HepG2 (cell line): ENCODE measurements at regions not wholly inside any gene's neighbourhood (a gene's known extent, or its start where the extent isn't known, plus 50 kb on each side); places are given as distances from the start of the nearest gene placed in this dataset.

Source experiments
- ATAC-seq: fragments of 200-7000 bp; cut with Tn5 transposase; 3 replicates; pipeline ENCODE4 v1.9.1; 2020; ENCODE audit warnings: mild to moderate bottlenecking, moderate library complexity
- BruUV-seq: library from RNA; stranded (reverse); fragments of 400-500 nt; replicated peaks from 2 replicates; lab custom pipeline; 2021; lab: Mats Ljungman, UMichigan
- CTCF ChIA-PET: fragments of 300-600 bp; formaldehyde crosslinking; extraction: SDS; loops from one replicate; lab custom pipeline; 2021; ENCODE audit warnings: low total read pairs, inconsistent platforms, low intra/inter-chr PET ratio; lab: Yijun Ruan, JAX
- POLR2A ChIA-PET: fragments of 350-600 bp; sonication (Branson Sonifier 250); formaldehyde crosslinking; loops from one replicate; lab custom pipeline; 2020; ENCODE audit warnings: antibody characterized with exemption, inconsistent platforms; lab: Yijun Ruan, JAX
- DNase-seq: peaks from one replicate; pipeline ENCODE4 v3.0.0-alpha.2; 2015; ENCODE audit warnings: low spot score
- FAIRE-seq: peaks from 3 replicates; lab custom pipeline; 2011; peaks lifted over from hg19 to GRCh38; lab: Jason Lieb, UNC
- H2AFZ ChIP-seq: one replicate; pipeline ENCODE4 v1.6.1; 2011; ENCODE audit warnings: low read length, inconsistent platforms
- H3K27ac ChIP-seq: fragments of 300-600 bp; 3 replicates; pipeline ENCODE4 v1.8.0; 2011; ENCODE audit warnings: mixed run types, mild to moderate bottlenecking, mixed read lengths, low read length, inconsistent platforms; ENCODE audit not compliant: insufficient read depth; ENCODE audit errors: extremely low read length
- H3K27me3 ChIP-seq, 2 experiments: fragments of 200-600 bp in 1 of 2; 2 replicates in 1 of 2; 3 replicates in 1 of 2; pipeline versions ENCODE4 v1.6.0 to v1.8.0; 2011; ENCODE audit warnings: low read length in 2 of 2, mild to moderate bottlenecking in 2 of 2, moderate library complexity in 2 of 2, inconsistent platforms in 1 of 2; ENCODE audit not compliant: insufficient read depth in 2 of 2, control insufficient read depth in 1 of 2
- H3K36me3 ChIP-seq, 2 experiments: fragments of 200-600 bp in 1 of 2; replicated peaks in 1 of 2; 2 replicates in 1 of 2; 3 replicates in 1 of 2; pipeline versions ENCODE4 v1.5.1 to v1.8.0; 2011; ENCODE audit warnings: low read length in 2 of 2, inconsistent platforms in 1 of 2; ENCODE audit not compliant: insufficient read depth in 2 of 2, control insufficient read depth in 1 of 2
- H3K4me1 ChIP-seq: 2 replicates; pipeline ENCODE4 v1.5.1; 2012; ENCODE audit warnings: low read length, inconsistent platforms; ENCODE audit not compliant: insufficient read depth
- H3K4me2 ChIP-seq: 2 replicates; pipeline ENCODE4 v1.6.0; 2011; ENCODE audit warnings: low read depth, low read length, inconsistent platforms
- H3K4me3 ChIP-seq, 3 experiments: fragments of 200-600 bp in 1 of 3; sonication (generic), shearing (Covaris generic) in 1 of 3; replicated peaks in 1 of 3; 2 replicates each; pipeline ENCODE4 v1.5.1; 2011 to 2016; ENCODE audit warnings: low read length in 3 of 3, inconsistent platforms in 2 of 3, low read depth in 2 of 3, mild to moderate bottlenecking in 2 of 3, control low read depth in 1 of 3, mixed read lengths in 1 of 3; ENCODE audit not compliant: insufficient read depth in 1 of 3
- H3K79me2 ChIP-seq: one replicate; pipeline ENCODE4 v1.6.1; 2011; ENCODE audit warnings: low read length, inconsistent platforms; ENCODE audit not compliant: insufficient read depth
- H3K9ac ChIP-seq: 2 replicates; pipeline ENCODE4 v1.6.0; 2011; ENCODE audit warnings: mild to moderate bottlenecking, low read depth, low read length, inconsistent platforms; ENCODE audit not compliant: insufficient read depth
- H3K9me3 ChIP-seq: 2 replicates; pipeline ENCODE4 v1.5.1; 2012; ENCODE audit warnings: mild to moderate bottlenecking, low read length
- H4K20me1 ChIP-seq: 2 replicates; pipeline ENCODE4 v1.6.0; 2011; ENCODE audit warnings: inconsistent platforms, mild to moderate bottlenecking, low read length, moderate library complexity; ENCODE audit not compliant: insufficient read depth
- HOXD1 ChIP-seq: sonication (generic); formaldehyde crosslinking; IDR thresholded peaks from 2 replicates; pipeline ENCODE4 v1.5.0; 2020; ENCODE audit warnings: missing genetic modification reagents
- IRF9 ChIP-seq: sonication (generic); formaldehyde crosslinking; IDR thresholded peaks from 2 replicates; pipeline ENCODE4 v1.8.0; 2022; ENCODE audit warnings: missing genetic modification reagents, mild to moderate bottlenecking, borderline replicate concordance
- KDM5B ChIP-seq: sonication (generic); formaldehyde crosslinking; IDR thresholded peaks from 2 replicates; pipeline ENCODE4 v1.4.0; 2020; ENCODE audit warnings: missing genetic modification reagents, mild to moderate bottlenecking, borderline replicate concordance
- SIN3B ChIP-seq: fragments of 150-350 bp; IDR thresholded peaks from 2 replicates; pipeline ENCODE4 v1.6.1; 2014; ENCODE audit warnings: low read length
- SOX13 ChIP-seq, 3 experiments: fragments of 450-650 bp in 1 of 3; sonication (generic) in 1 of 3; formaldehyde crosslinking in 1 of 3; IDR thresholded peaks in 2 of 3; conservative IDR thresholded peaks in 1 of 3; 2 replicates each; pipeline versions ENCODE4 v1.5.0 to v1.6.1; 2016 to 2020; ENCODE audit warnings: antibody characterized with exemption in 1 of 3, mild to moderate bottlenecking in 1 of 3, missing compliant biosample characterization in 1 of 3, missing genetic modification reagents in 1 of 3, moderate library complexity in 1 of 3
- SRSF1 ChIP-seq: fragments of 200-400 bp; formaldehyde crosslinking; optimal IDR thresholded peaks from 2 replicates; pipeline ENCODE3; 2017; ENCODE audit warnings: mild to moderate bottlenecking, low read depth, low read length, moderate library complexity
- TAF1 ChIP-seq: sonication (generic); formaldehyde crosslinking; IDR thresholded peaks from 2 replicates; pipeline ENCODE4 v1.4.0; 2020; ENCODE audit warnings: missing genetic modification reagents
- ZFP90 ChIP-seq: sonication (generic); formaldehyde crosslinking; IDR thresholded peaks from 2 replicates; pipeline ENCODE4 v1.8.0; 2022; ENCODE audit warnings: missing genetic modification reagents, mild to moderate bottlenecking, inconsistent platforms, borderline replicate concordance
- ZNF547 ChIP-seq: sonication (generic); formaldehyde crosslinking; IDR thresholded peaks from 2 replicates; pipeline ENCODE4 v1.5.1; 2020; ENCODE audit warnings: mild to moderate bottlenecking, missing genetic modification reagents
- ZNF629 ChIP-seq: sonication (generic); formaldehyde crosslinking; conservative IDR thresholded peaks from 2 replicates; pipeline ENCODE4 v1.5.0; 2020; ENCODE audit warnings: missing genetic modification reagents
- WGBS: methylation state at CpG from one replicate; pipeline ENCODE4 v1.1.6; 2017; ENCODE audit warnings: low lambda C conversion rate; 5-methylcytosine and 5-hydroxymethylcytosine counted together
- in situ Hi-C: cut with HindIII; loops from 2 replicates; pipeline ENCODE4 v1.10.0; 2017; ENCODE audit warnings: low pct_unique_long_range_greater_than_20kb; ENCODE audit not compliant: extremely low pct_ligation_motif_present
- intact Hi-C: fragments of 100-400 bp; cut with micrococcal nuclease; formaldehyde crosslinking; loops from one replicate; pipeline ENCODE4 v1.10.0; 2022; ENCODE audit not compliant: unreplicated experiment

- H3K27ac ChIP-seq = no peak overlapping the region
- peaks cover 0 to 3% of the 10 kb centered on the region in 2 experiments; a peak in 2 of 5 replicates for H3K27me3 ChIP-seq
- ATAC-seq (no peak), FAIRE-seq (no peak), DNase-seq (no peak)
- no TSS peak for BruUV-seq
- no peak for TF ChIP-seq HOXD1 (CRISPR knock-in tag)
- TF ChIP-seq ZFP90 (CRISPR knock-in tag) = no peak
- TF ChIP-seq ZNF629 (CRISPR knock-in tag) = no peak
- no peak for TF ChIP-seq SIN3B
- no peak for TF ChIP-seq IRF9 (CRISPR knock-in tag)
- TF ChIP-seq ZNF547 (CRISPR knock-in tag) = no peak
- TF ChIP-seq KDM5B (CRISPR knock-in tag) = no peak
- TF ChIP-seq SOX13 (IDR thresholded peaks at IDR 0.05) = no peak
- no peak for TF ChIP-seq SOX13 (CRISPR knock-in tag; conservative IDR thresholded peaks at IDR 0.05 in 1 of 2, IDR thresholded peaks at IDR 0.05 in 1 of 2)
- no peak for TF ChIP-seq SRSF1
- TF ChIP-seq TAF1 (CRISPR knock-in tag) = no peak
- no peaks in the 10 kb centered on the region for H3K79me2 ChIP-seq
- H3K4me2 ChIP-seq = no peak overlapping the region
- H3K4me1 ChIP-seq = no peaks in the 10 kb centered on the region
- no peak overlapping the region for H3K4me3 ChIP-seq
- no peaks in the 10 kb centered on the region for H4K20me1 ChIP-seq
- H2AFZ ChIP-seq = no peak overlapping the region
- no peaks in the 10 kb centered on the region for H3K9me3 ChIP-seq
- H3K9ac ChIP-seq = no peak overlapping the region
- WGBS = 4% methylated on average over 3 of the region's 3 CpGs
- intact Hi-C loops (no loop called here), in situ Hi-C loops (no loop called here)
- ChIA-PET POLR2A (no interaction called here), CTCF (no interaction called here)
- H3K36me3 ChIP-seq = no peaks in the 10 kb centered on the region
Observed at GRCh38 chr18:22552899-22553460, 135.3 kb upstream of the CTAGE1 start.
